CD4-positive, alpha-beta T cell treated with Interferon gamma for 1 hour (primary cell): ENCODE measurements at regions not wholly inside any gene's neighbourhood (a gene's known extent, or its start where the extent isn't known, plus 50 kb on each side); places are given as distances from the start of the nearest gene placed in this dataset.

Experiments
- DNase-seq: peaks from one replicate; pipeline ENCODE4 v3.0.0-alpha.2; 2020

GRCh38 chr1:110816945-110817344, 56.0 kb upstream of the CD53 start:
- DNase-seq = no peak

- DNase-seq = no peak
Observed at GRCh38 chr1:110811529-110811928, 61.4 kb upstream of the CD53 start.

GRCh38 chr1:110800079-110800478, 72.9 kb upstream of the CD53 start:
- DNase-seq = no peak

GRCh38 chr1:110798691-110799256, 74.2 kb upstream of the CD53 start:
- DNase-seq = no peak

GRCh38 chr1:110788673-110789072, 84.3 kb upstream of the CD53 start:
- no peak for DNase-seq

GRCh38 chr1:110787328-110788071, 85.4 kb upstream of the CD53 start:
- DNase-seq = peak; percentile 52

GRCh38 chr1:110786802-110787327, 86.1 kb upstream of the CD53 start:
- no peak for DNase-seq

GRCh38 chr1:110785612-110786011, 87.3 kb upstream of the CD53 start:
- DNase-seq = no peak

- DNase-seq = no peak
Observed at GRCh38 chr1:110785055-110785454, 87.9 kb upstream of the CD53 start.

- peak; percentile 67 for DNase-seq
Observed at GRCh38 chr1:110783292-110783918, 89.5 kb upstream of the CD53 start.

- no peak for DNase-seq
Observed at GRCh38 chr1:110781525-110781924, 91.4 kb upstream of the CD53 start.

- peak; percentile 74 for DNase-seq
Observed at GRCh38 chr1:110780600-110781484, 92.1 kb upstream of the CD53 start.

- no peak for DNase-seq
Observed at GRCh38 chr1:110779636-110780035, 93.3 kb upstream of the CD53 start.

- no peak for DNase-seq
Observed at GRCh38 chr1:110778821-110779220, 94.1 kb upstream of the CD53 start.

GRCh38 chr1:110777228-110777627, 95.7 kb upstream of the CD53 start:
- DNase-seq = no peak

GRCh38 chr1:110774398-110774797, 98.5 kb upstream of the CD53 start:
- DNase-seq = no peak

GRCh38 chr1:110773813-110774212, 99.1 kb upstream of the KCNA3 start:
- DNase-seq = no peak

GRCh38 chr1:110771245-110772022, 96.7 kb upstream of the KCNA3 start:
- DNase-seq = no peak

GRCh38 chr1:110770832-110771231, 96.1 kb upstream of the KCNA3 start:
- no peak for DNase-seq

- no peak for DNase-seq
Observed at GRCh38 chr1:110768605-110769004, 93.9 kb upstream of the KCNA3 start.

- no peak for DNase-seq
Observed at GRCh38 chr1:110766336-110766647, 91.6 kb upstream of the KCNA3 start.

GRCh38 chr1:110765640-110766335, 91.0 kb upstream of the KCNA3 start:
- DNase-seq = peak; percentile 55
